Nephron progenitor cell (in vitro differentiated cells): ENCODE measurements at regions not wholly inside any gene's neighbourhood (a gene's known extent, or its start where the extent isn't known, plus 50 kb on each side); places are given as distances from the start of the nearest gene placed in this dataset.

Experiments used
- DNase-seq: peaks from one replicate; pipeline ENCODE4 v3.0.0; 2021
- H3K27ac Mint-ChIP-seq: 2 replicates; pipeline ENCODE4 v1.8.0; 2021; ENCODE audit warnings: mild to moderate bottlenecking, moderate library complexity, mixed read lengths
- H3K27me3 Mint-ChIP-seq: 2 replicates; pipeline ENCODE4 v1.8.0; 2021; ENCODE audit warnings: mild to moderate bottlenecking, low read depth, mixed read lengths; ENCODE audit not compliant: poor library complexity
- H3K36me3 Mint-ChIP-seq: 2 replicates; pipeline ENCODE4 v1.8.0; 2021; ENCODE audit warnings: low read depth, mixed read lengths
- H3K4me1 Mint-ChIP-seq: 2 replicates; pipeline ENCODE4 v1.8.0; 2021; ENCODE audit warnings: mixed read lengths
- H3K4me3 Mint-ChIP-seq: 2 replicates; pipeline ENCODE4 v1.8.0; 2021; ENCODE audit warnings: mild to moderate bottlenecking, moderate library complexity, mixed read lengths
- H3K9me3 Mint-ChIP-seq: 2 replicates; pipeline ENCODE4 v1.8.0; 2021; ENCODE audit warnings: mild to moderate bottlenecking, moderate library complexity, mixed read lengths
- CTCF ChIP-seq: fragments of 200-600 bp; sonication (generic); IDR thresholded peaks from 2 replicates; pipeline ENCODE4 v1.5.0; 2021; ENCODE audit warnings: antibody characterized with exemption

- Mint-ChIP-seq H3K27me3 (peaks cover 4% of the 10 kb centered on the region), H3K4me1 (peaks cover 18% of the 10 kb centered on the region), H3K4me3 (no peak overlapping the region), H3K36me3 (no peaks in the 10 kb centered on the region), H3K9me3 (peaks cover 4% of the 10 kb centered on the region), H3K27ac (peak overlapping the region; percentile 36)
- DNase-seq: no peak
- TF ChIP-seq CTCF: no peak
Measured at GRCh38 chr4:187059895-187060294, 336.2 kb upstream of the FAT1 start.

DNA sequence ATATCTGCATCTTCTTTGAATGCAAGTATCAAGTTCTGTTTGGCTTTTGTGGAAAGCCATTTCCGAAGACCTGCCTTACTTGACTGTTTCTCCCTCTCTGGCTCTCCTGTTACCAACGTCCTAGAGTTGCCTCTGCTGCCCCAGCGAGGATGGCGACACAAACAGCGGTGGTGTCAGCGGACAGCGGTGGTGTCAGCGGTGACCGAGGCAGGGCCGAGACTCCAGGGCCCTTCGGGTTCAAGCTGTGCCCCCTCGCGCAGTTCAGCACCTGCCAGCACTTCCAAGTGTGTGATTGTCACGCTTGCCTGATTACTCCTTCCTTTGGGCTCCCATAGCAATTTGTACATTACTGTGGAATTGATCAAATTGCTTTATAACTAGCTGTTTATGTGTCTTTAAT is 336.9 kb upstream of the FAT1 start:
- Mint-ChIP-seq H3K27me3 (peaks cover 4% of the 10 kb centered on the region), H3K36me3 (no peaks in the 10 kb centered on the region), H3K9me3 (peaks cover 4% of the 10 kb centered on the region), H3K27ac (no peak overlapping the region), H3K4me3 (no peak overlapping the region), H3K4me1 (peaks cover 18% of the 10 kb centered on the region)
- TF ChIP-seq CTCF: no peak
- DNase-seq: no peak

DNA sequence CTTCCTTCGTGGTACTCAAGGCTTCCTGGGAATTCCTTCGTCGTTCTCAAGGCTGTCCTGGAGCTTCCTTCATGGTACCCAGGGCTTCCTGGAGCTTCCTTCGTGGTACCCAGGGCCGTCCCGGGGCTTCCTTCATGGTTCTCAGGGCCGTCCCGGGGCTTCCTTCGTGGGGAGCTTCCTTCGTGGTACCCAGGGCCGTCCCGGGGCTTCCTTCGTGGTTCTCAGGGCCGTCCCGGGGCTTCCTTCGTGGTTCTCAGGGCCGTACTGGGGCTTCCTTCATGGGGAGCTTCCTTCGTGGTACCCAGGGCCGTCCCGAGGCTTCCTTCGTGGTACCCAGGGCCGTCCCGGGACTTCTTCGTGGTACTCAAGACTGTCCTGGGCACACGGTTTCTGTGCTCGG is 339.6 kb upstream of the FAT1 start:
- peaks cover 18% of the 10 kb centered on the region for H3K4me1 Mint-ChIP-seq
- no peak overlapping the region for H3K27ac Mint-ChIP-seq
- no peak for TF ChIP-seq CTCF
- H3K4me3 Mint-ChIP-seq: no peak overlapping the region
- peaks cover 4% of the 10 kb centered on the region for H3K9me3 Mint-ChIP-seq
- no peak for DNase-seq
- peaks cover 4% of the 10 kb centered on the region for H3K27me3 Mint-ChIP-seq
- H3K36me3 Mint-ChIP-seq: no peaks in the 10 kb centered on the region

DNA sequence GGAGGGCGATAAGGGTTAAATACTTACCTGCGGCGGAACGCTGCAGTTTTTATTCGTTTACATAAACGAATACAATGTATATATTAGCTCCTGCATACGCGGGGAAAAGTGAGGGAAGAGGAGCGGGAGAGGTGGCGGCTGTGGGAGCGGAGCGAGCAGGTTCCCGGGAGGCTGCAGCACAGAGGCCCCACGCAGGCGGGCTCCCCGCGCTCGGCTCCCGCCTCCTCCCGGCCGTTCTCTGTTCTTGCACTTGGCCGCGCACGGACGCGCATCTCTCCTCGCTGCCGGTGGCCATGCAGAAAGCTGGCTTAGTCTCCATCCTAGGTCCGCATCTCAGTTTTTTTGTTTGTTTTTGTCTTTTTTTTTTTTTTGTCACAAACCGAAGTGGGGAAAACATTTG is 340.4 kb upstream of the FAT1 start:
- peaks cover 21% of the 10 kb centered on the region for H3K4me1 Mint-ChIP-seq
- no peak for TF ChIP-seq CTCF
- peaks cover 4% of the 10 kb centered on the region for H3K9me3 Mint-ChIP-seq
- H3K27ac Mint-ChIP-seq: no peak overlapping the region
- no peak for DNase-seq
- H3K4me3 Mint-ChIP-seq: no peak overlapping the region
- H3K36me3 Mint-ChIP-seq: no peaks in the 10 kb centered on the region
- peaks cover 4% of the 10 kb centered on the region for H3K27me3 Mint-ChIP-seq

GRCh38 chr4:187065396-187065795 is 341.7 kb upstream of the FAT1 start:
- DNase-seq: no peak
- Mint-ChIP-seq H3K4me1 (peaks cover 15% of the 10 kb centered on the region), H3K36me3 (no peaks in the 10 kb centered on the region), H3K27me3 (peaks cover 4% of the 10 kb centered on the region), H3K9me3 (peaks cover 4% of the 10 kb centered on the region), H3K4me3 (no peak overlapping the region), H3K27ac (no peak overlapping the region)
- no peak for TF ChIP-seq CTCF

- Mint-ChIP-seq H3K27me3 (peaks cover 4% of the 10 kb centered on the region), H3K4me3 (no peak overlapping the region), H3K36me3 (no peaks in the 10 kb centered on the region), H3K27ac (no peak overlapping the region), H3K4me1 (peaks cover 11% of the 10 kb centered on the region), H3K9me3 (peaks cover 4% of the 10 kb centered on the region)
- no peak for DNase-seq
- TF ChIP-seq CTCF: no peak
Measured at GRCh38 chr4:187065806-187066205, 342.1 kb upstream of the FAT1 start.
